ENCODE measurements at regions not wholly inside any gene's neighbourhood (a gene's known extent, or its start where the extent isn't known, plus 50 kb on each side); places are given as distances from the start of the nearest gene placed in this dataset.

DNA sequence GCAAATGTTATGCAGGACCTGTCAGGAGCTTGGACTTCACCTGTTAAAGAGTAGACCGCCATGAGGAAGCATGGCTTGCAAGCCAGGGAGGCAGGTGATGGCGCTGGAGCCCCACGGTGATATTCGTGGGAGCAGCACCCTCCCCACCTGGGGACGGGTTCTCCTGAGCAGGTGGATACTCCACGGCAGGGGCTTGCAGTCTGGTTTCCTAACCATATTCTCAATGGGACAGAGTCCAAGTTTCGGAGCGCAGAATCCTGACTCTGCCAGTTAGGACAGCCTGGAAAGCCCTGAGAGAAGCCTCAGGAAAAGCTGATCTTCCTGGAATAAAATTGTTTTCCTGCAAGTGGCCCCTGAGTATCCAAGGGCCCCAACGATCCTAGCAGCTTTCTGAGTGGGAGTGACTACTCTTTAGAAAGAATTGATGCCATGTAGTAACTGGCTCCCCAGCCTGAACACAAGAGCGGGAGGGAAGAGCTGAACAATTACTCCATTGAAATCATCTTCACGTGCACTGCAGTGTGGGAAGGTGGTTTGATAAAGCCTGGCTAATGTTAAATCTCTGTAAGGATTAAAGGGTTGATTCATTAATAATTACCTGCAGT lies 146.3 kb upstream of the RAB4A start:
- TF ChIP-seq, protein P1, sequence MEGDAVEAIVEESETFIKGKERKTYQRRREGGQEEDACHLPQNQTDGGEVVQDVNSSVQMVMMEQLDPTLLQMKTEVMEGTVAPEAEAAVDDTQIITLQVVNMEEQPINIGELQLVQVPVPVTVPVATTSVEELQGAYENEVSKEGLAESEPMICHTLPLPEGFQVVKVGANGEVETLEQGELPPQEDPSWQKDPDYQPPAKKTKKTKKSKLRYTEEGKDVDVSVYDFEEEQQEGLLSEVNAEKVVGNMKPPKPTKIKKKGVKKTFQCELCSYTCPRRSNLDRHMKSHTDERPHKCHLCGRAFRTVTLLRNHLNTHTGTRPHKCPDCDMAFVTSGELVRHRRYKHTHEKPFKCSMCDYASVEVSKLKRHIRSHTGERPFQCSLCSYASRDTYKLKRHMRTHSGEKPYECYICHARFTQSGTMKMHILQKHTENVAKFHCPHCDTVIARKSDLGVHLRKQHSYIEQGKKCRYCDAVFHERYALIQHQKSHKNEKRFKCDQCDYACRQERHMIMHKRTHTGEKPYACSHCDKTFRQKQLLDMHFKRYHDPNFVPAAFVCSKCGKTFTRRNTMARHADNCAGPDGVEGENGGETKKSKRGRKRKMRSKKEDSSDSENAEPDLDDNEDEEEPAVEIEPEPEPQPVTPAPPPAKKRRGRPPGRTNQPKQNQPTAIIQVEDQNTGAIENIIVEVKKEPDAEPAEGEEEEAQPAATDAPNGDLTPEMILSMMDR (IDR thresholded peaks at IDR 0.05) = no peak
- TF ChIP-seq POLR2A (IDR thresholded peaks at IDR 0.05) (no peak), POLR2AphosphoS5 (IDR thresholded peaks at IDR 0.05) (no peak)

Measured in breast epithelium (tissue), 3 donors.